Fibroblast of the conjunctiva (primary cell): ENCODE measurements at regions not wholly inside any gene's neighbourhood (a gene's known extent, or its start where the extent isn't known, plus 50 kb on each side); places are given as distances from the start of the nearest gene placed in this dataset.
A peak's percentile ranks its signal among the peaks of the same experiment; 100 is the strongest.
"Not testable (repeated sequence)": the region's sequence is repeated elsewhere in the genome, so short reads cannot be mapped to it uniquely, and the experiment has no call there.

Experiments used
- DNase-seq: peaks from one replicate; pipeline ENCODE4 v3.0.0-alpha.2; 2010; ENCODE audit warnings: low read depth

DNA sequence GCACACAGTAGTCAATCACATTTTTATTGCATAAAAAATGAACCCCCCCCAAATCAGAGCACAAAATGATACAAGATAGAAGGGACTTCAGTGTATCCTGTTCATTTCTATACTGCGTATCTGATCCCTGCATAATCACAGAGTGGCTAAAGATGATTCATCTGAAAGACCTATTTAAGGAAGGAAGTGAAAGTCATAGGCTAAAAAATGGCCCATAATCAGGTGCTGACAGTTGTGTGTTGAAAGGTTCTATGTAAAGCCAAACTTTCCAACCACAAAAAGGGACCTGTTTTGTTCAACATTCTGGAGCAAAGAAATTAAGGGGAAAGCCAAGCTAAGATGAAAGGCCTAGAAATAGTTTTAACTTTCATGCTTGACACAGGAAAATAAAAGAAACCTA lies 147.8 kb upstream of the ATP2B1 start:
- no peak for DNase-seq

DNA sequence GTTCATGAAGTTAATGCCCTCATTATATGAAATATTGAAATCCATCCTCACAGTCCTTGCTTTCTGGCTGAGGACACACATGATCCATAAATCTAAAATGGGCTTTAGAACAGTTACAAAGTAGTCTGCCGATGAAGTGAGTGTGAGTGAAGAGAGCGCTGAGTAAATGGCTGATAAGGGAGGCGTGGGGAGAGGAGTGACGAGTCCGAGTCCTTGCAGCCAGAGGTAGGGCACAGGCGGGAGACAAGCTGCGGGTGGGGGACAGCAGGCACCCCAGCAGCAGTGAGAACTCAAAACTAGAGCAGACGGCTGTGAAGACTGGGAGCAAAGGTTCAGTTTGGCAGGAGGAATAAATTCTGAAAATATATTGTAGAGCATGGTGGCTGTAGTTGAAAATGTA lies 140.1 kb upstream of the ATP2B1 start:
- no peak for DNase-seq

DNA sequence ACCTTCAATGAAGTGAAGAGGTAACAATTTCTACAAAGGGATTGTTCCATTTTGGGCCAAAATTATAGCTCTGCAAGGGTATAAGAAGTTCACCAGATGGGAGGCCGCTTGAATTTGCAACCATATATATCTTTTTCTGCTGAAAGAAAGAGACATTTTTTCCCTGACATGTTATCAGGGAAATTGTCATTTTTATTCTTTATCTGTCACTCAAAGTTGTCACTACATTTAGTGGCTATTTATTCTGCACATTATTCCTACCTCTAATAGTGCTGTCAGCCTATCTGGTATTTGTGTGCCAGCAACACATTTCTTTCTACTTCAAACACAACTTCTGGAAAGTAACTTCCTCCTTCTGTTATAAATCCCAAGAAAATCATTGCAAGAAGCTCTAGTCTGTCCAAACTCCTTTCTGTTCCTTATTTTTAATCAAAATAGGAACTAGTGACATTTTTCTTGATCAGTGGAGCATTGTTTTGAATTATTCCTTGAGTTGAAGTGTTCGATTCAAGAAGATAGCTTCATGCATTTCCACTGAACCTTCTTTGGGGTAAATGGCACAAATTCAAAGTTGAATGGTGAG lies 137.9 kb upstream of the ATP2B1 start:
- no peak for DNase-seq

DNA sequence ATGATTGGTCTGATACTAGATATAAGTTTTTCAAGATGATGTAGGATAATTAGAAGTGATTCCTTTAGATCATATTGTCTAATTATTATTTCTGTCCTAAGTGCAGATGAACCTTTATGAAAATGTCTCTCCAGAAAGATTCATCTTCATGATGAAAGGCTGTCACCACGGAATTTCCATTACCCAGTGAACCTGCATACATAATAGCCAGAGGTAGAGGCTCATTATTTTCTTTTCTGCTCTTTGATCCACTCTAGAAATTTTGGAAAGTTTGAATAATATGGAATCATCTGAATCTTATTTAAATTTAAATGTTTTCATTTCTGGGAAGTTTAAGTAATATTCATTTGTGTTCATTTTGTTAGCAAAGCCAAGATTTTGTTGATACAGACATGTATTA lies 137.1 kb upstream of the ATP2B1 start:
- DNase-seq = no peak

DNA sequence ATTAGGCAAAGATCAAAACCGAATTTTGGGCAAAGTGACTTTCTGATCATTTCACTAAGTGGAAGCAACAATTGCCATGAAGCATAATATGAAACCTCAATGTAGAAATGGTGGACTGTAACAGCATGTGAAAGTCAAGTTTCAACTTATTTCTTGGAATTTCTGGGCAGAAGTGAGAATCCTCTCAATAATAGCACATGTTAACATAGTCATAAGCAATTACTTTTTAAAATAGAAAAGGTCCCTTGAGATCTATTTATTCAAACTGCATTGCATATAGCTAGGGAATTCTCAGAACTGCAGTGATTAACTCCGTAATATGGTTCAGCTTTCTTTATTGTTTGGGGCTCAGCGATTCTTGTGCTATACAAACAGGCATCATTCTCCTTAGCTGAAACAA lies 136.7 kb upstream of the ATP2B1 start:
- no peak for DNase-seq

DNA sequence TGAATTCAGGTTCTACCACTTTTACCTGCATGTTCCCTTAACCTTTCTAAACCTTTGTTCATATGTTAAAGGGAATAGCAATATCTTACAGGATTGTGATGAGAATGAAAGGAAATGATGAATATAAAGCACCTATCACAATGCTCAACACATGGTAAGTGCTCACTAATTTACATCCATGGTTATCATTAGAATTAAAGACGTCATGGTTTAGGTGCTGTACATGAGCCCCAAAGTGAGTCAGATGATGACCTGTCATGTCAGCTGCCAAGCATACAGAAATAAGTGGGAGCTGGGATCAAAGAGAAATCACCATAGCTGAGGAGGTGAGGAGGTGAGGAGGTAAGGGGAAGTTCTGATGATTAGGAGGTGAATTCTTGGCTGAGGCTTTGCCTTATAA lies 135.9 kb upstream of the ATP2B1 start:
- DNase-seq = no peak

DNA sequence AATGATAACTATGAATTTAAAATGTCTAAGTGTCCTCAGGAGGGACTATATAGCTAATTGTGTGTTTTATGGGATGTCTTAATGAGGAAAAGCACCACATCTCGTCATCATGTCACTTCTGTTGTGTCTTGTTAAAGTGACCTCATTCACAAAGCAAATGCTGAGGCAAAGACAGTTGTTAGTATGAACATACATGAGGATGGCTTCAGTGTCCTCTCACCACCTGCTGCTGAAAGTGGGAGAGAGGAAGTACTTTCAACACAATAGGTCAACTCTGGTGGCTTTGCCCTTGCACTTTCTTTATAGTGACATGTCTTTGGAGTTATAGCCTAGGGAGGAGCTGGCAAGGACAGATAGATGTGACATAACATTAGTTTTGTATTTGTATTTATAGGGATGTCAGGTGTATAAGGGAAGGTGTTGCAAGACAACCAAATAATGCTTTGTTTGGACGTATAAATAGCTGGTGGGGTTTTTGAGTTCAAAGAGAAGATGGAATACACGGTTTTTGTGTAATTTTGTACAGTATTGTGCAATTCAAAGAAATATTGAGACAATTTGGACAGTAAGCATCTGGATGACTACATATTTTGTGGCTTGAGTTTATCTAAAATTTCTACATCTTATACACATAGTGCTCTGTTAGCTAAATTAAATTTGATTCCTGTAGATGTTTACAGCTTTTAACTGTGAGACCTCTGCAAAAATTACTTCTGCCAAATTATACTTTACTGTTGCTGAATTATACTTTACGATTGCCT lies 131.7 kb upstream of the ATP2B1 start:
- DNase-seq = no peak

DNA sequence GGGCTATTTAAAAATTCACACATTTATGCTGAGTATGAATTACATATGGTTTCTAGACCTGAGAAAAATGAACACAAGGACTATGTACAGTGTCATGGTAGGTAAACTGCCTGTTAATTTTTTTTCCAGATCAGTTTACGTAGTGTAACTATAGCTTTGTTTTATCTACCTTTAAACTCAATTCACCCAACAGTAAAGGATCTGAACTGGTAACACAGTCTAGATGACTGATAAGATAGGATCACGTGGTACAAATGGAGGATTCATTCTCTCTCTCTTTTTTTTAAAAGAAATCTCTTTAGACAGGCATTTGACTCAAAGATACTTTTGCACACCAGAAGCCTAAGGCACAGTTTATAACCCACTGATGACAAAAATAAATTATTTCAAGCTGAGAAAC lies 130.8 kb upstream of the ATP2B1 start:
- DNase-seq = no peak

DNA sequence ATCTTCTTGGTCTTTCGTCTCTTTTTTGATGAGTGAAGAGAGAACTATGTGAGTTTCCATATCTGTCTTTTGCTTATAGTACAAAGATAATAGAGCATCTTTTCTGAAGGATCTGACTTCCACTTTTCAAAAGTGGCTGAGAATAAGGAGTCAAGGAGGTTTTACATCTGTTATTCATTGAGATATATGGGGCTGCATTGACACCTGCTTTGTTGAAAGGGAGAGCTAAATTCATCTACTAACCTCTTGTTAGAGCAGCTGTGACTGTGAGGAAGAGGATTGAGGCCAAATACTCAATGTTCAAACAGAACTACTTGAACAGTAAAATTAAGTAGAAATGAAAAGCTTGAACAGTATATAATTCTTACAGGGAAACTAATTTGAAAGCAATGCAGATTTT lies 130.2 kb upstream of the ATP2B1 start:
- no peak for DNase-seq

DNA sequence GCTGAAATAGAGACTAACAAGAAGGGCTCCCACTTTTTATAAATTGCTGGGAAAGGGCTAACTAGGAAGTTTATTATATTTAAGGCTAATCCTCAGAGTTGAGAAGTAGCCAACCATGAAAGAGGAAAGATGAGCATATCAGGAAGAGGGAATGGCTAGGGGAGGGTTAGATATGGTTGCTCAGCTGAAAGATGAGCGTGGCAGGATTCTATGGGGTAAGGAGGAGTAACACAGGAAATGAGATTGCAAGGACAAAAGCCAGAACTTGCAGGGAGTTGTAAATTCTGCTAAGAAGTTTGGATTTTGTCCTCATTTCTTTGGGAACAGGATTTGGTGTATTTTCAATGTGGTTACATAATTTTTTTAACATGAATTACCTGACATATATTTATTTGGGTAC lies 127.4 kb upstream of the ATP2B1 start:
- DNase-seq = no peak

DNA sequence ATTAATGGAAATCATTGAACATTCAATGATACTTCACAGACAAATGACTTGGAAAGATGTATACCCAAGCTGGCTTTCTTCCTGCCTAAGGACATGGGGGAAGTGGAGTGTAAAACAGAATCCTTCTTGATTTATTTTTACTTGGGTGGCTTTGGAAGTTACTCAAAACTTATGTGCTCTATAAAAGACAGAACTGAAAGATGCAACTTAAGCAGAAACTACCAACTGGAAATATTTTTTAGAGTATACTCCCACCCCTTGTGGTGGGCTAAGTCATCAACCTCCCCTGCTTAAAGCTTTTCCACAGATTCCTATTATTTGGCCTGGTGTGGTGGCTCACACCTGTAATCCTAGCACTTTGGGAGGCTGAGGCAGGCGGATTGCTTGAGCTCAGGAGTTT lies 126.0 kb upstream of the ATP2B1 start:
- DNase-seq = no peak

DNA sequence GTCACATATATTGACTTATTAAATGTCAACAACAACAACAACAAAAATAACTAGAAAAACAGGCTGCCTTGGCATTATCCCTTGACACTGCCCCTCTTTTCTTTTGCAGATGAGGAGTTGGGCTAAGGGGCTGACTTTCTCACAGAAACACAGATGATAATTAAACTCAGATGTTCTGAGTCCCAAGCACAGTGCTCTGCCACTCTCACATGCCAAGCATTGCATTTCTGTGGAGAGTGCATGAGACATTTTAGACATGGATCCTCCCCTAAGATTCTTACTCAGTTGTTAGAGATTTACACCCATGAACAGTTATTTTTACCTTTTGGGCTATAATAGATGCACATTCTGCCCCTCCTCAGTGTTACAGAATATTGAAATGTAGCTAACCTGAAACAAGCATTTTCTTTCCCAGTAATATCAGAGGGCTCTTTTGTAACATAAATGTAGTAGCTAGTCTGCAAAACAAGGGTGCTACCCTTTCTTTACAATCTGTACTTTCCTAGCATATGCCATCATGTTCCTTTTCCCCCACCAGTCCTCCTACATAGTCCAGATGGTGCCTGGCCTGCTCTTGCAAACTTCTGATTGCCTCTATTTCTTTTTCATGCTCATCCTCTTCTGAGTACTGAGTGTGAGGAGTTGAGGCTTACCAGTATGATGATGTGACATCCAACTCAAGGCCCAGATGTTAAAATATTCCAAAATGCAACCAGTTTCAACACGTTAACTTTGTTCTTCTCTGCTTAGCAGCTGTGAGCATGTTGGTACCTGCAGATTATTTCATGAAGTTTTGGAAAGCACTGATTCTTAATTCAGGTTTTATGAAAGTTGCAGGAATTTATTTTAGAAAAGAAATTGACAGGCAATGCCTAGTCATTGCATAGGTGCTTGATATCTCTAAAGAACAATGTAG lies 125.0 kb upstream of the ATP2B1 start:
- DNase-seq = peak; percentile 17

DNA sequence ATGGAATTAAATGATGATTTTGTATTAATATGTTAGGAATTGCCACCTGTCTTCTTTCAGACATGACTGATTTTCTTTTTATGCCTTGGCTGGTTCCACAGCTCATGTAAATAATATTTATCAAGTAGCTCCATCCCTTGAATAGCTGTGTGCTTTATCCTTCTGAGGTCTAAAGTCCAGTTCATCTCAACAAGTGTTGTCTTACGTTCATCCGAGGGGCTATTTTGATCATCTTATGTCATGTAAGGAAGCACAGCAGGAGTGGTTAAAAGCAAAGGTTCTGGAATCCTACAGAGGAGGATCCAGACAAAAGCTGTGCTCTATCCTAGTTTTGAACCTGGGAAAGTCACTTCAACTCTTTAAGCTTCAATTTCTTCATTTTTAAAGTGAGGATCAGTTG lies 123.7 kb upstream of the ATP2B1 start:
- no peak for DNase-seq

DNA sequence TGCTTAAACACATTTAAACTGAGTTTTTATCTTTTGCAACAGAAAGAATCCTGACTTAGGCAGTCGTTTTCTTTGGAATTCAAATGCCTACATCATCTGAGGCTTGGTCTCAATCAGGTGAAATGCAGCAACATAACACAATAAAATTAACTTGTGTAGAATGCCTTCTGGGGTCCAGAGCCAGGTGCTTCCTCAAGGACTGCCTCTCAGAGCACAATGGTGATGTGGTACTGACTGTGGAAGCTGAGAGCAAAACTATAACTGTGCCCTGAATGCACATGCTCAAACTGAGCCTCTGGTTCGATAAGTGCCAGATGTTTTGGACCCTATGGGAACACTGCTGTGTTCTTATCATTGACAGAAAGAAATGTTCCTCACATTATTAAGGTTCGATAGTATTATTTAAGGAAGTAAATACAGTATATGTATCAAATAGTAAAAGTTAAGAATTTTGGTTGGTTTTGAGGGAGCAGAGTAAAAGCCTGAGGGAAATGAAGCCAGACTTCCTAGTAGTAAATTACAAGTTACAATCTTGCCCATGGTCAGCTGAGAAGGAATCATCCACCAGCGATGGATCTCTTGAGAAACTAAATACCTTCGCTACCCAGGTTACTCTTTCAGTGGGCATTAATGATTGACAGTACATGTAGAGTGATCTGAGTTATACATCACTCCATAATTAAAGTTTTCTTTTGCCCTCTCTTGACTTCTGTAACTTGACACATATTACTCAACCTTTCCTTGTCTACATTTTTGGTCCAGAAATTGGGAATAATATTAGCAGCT lies 122.9 kb upstream of the ATP2B1 start:
- no peak for DNase-seq

DNA sequence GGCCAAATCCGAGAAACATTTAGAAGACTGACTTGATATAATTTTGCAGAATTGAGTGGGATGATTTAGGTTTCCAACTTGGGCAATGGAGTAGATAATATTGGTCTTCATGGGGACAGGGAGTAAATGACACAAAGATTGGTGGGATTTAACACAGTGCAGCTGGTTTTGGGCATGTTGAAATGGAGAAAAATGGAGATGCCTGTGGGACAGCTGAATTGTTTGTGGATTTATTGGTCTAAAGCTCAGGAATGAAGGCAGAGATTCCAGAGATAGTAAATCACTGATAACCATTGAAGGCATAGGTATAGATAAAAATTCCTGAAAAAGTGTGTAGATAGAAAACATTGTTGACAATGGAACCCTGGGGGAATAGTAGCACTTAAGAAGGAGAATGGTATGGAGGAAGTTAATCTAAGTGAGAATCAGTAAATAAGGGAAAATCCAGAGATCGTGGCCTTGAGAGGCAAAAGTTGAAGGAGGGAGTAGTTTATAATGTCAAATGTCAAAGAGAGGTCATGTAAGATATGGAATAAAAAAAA lies 120.9 kb upstream of the ATP2B1 start:
- no peak for DNase-seq

DNA sequence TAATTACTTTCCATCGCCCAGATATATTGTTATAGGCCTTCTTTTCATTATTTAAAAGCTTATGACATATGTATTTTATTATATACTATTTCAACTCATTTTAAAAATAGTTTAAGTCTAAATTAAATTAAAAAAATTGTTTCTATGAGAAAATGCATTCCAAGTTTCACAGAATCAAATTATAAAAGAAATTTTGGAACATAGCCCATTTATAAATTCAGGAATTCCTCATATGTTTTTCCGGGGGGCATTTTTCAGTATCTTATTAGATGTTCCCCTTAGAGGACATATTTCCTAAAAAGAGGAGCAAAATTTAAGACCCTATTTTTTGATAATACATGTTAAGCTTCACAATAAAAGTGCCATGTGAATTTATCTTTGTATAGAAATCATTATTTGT lies 119.9 kb upstream of the ATP2B1 start:
- DNase-seq = no peak

DNA sequence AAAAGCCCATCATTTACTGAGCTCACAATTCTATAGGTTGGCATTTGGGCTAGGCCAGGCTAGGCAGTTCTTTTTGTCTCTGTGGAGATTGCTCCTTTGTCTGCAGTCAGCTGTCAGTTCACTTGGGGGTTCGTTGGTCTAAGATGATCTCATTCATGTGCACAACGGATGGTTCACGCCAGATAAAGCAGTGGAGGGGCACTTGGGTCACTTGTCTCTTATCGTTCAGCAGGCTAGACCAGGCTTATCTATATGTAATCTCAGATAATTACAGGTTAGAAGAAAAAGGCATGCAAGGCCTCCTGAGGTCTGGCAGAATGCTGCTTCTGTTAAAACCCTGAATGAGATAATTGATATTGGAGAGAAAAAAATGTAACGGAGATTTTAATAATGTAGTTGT lies 119.0 kb upstream of the ATP2B1 start:
- DNase-seq = no peak

DNA sequence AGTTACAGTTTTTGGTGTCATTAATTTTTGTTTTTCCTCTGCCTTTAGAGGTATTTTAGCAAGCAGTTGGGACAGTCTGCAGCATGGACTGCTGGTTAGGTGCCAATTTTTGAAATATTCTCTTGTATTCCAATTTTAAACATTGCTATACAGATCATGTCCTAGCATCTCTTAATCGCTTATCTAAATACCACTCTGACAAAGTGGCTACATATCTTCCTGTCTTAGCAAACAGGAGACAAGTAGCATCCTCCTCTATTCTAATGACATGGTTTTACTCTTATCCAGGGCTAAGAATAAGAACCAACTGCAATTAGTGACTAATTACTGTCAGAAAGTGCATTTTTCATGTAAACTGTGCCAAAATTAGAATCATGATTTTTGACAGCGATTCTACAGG lies 117.8 kb upstream of the ATP2B1 start:
- no peak for DNase-seq

DNA sequence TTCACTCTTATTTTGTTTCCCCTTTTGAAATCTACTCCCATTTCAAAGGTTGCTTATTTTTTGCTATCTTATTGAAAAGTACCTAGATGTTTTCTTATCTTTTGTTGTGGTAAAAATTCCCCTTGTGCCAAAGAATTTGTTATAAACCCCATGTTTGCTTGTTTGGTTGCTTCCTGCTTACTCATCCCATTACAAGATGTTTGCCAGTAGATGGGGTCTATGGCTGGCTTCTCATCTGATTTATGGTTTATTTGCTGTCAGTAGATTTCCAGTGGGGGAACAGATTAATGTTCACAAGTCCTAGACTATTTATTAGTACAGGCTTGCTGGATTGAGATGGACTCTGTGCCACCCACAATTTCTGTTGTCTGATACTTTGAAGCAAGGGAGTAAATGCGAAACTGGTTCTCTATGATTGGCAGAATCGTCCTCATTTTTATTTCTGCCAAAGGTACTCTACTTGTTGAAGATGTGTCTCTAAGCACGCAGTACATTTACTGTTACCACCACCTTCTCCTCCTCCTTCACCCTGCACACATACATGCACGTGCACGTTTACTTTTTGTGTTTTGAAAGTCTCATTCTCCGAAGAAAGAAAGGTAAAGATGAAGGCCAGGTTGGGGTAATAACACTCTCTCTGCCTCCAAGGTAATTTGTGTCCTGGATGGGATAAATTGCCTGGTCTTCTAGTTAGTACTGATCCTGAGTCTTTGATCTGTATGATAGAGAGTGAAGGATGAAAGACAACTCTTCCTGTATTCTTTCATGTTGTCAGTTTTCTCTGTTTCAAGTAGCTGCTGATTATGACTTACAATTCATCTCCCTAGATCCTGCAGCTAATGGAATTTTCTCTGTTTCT lies 117.2 kb upstream of the ATP2B1 start:
- no peak for DNase-seq

DNA sequence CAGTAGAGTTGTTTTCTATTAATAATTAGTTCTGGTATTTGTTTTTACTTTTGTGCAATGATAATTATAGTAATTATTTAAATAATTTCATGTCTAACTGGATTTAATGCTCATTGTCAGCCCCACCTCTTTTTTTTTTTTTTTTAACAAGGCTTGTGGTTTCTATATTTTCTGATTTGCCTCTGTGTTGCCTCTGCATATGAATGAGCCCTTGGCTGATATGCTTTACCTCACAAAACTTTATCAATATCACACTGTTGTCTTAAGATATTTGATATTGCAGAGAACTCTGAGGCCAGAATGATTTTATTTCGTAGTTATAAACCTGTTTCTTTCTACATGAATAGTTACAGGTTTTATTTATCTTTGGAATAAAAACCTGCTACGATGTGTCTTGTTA lies 116.2 kb upstream of the ATP2B1 start:
- DNase-seq = no peak

DNA sequence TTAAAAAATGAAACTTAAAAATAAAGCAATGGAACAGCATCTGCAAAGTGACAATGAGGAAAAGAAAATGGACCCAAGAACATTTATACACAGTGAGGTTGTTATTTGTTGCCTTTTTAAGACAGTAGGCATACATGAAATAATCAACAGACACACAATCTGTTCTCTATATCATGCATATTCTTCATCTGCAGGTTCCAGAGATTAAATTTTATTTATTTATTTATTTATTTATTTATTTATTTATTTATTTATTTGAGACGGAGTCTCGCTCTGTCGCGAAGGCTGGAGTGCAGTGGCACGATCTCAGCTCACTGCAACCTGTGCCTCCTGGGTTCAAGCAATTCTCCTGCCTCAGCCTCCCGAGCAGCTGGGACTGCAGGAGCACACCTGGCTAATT lies 114.4 kb upstream of the ATP2B1 start:
- DNase-seq = not testable (repeated sequence)
